Vagina (tissue), 2 donors: ENCODE measurements at regions not wholly inside any gene's neighbourhood (a gene's known extent, or its start where the extent isn't known, plus 50 kb on each side); places are given as distances from the start of the nearest gene placed in this dataset.

ENCODE experiments used
- POLR2A ChIP-seq, 2 donors: fragments of 450-650 bp; IDR thresholded peaks; one replicate each; pipeline ENCODE4 v1.6.1; 2017; ENCODE audit warnings: antibody characterized with exemption in 2 of 2, mild to moderate bottlenecking in 2 of 2, moderate library complexity in 2 of 2
- POLR2AphosphoS5 ChIP-seq, 2 donors: sonication (generic); formaldehyde crosslinking; IDR thresholded peaks; one replicate each; pipeline ENCODE4 v1.9.0; 2017; ENCODE audit warnings: antibody characterized with exemption in 2 of 2, mild to moderate bottlenecking in 2 of 2, low read depth in 1 of 2; ENCODE audit not compliant: insufficient read depth in 1 of 2
- TF ChIP-seq, protein P1 (sequence below), 3 experiments: fragments of 450-650 bp in 2 of 3; fragments of 200-600 bp in 1 of 3; sonication (generic) in 1 of 3; IDR thresholded peaks; one replicate each; pipeline ENCODE4 v1.5.1; 2017 to 2019; ENCODE audit warnings: antibody characterized with exemption in 3 of 3, mild to moderate bottlenecking in 2 of 3, moderate library complexity in 2 of 3

- no peak for TF ChIP-seq POLR2AphosphoS5 (IDR thresholded peaks at IDR 0.05; ENCODE audit: insufficient read depth in 1 of 2, low read depth in 1 of 2)
- TF ChIP-seq, protein P1, sequence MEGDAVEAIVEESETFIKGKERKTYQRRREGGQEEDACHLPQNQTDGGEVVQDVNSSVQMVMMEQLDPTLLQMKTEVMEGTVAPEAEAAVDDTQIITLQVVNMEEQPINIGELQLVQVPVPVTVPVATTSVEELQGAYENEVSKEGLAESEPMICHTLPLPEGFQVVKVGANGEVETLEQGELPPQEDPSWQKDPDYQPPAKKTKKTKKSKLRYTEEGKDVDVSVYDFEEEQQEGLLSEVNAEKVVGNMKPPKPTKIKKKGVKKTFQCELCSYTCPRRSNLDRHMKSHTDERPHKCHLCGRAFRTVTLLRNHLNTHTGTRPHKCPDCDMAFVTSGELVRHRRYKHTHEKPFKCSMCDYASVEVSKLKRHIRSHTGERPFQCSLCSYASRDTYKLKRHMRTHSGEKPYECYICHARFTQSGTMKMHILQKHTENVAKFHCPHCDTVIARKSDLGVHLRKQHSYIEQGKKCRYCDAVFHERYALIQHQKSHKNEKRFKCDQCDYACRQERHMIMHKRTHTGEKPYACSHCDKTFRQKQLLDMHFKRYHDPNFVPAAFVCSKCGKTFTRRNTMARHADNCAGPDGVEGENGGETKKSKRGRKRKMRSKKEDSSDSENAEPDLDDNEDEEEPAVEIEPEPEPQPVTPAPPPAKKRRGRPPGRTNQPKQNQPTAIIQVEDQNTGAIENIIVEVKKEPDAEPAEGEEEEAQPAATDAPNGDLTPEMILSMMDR (IDR thresholded peaks at IDR 0.05) = no peak
- no peak for TF ChIP-seq POLR2A (IDR thresholded peaks at IDR 0.05)
Measured at GRCh38 chr2:129459881-129460280, 519.6 kb upstream of the RAB6C start.
